HEK293T (cell line): ENCODE measurements at regions not wholly inside any gene's neighbourhood (a gene's known extent, or its start where the extent isn't known, plus 50 kb on each side); places are given as distances from the start of the nearest gene placed in this dataset.

Source experiments
- ARNT ChIP-seq: fragments of 450-650 bp; IDR thresholded peaks from 2 replicates; pipeline ENCODE4 v1.6.1; 2017; ENCODE audit warnings: mild to moderate bottlenecking
- BHLHE40 ChIP-seq: fragments of 450-650 bp; IDR thresholded peaks from 2 replicates; pipeline ENCODE4 v1.6.1; 2016; ENCODE audit warnings: mild to moderate bottlenecking, moderate library complexity, borderline replicate concordance
- NFRKB ChIP-seq: fragments of 450-650 bp; IDR thresholded peaks from 2 replicates; pipeline ENCODE4 v1.6.1; 2016; ENCODE audit warnings: mild to moderate bottlenecking, moderate library complexity
- TARDBP ChIP-seq: fragments of 450-650 bp; IDR thresholded peaks from 2 replicates; pipeline ENCODE4 v1.6.1; 2016
- ZNF384 ChIP-seq: fragments of 450-650 bp; IDR thresholded peaks from 2 replicates; pipeline ENCODE4 v1.6.1; 2016

DNA sequence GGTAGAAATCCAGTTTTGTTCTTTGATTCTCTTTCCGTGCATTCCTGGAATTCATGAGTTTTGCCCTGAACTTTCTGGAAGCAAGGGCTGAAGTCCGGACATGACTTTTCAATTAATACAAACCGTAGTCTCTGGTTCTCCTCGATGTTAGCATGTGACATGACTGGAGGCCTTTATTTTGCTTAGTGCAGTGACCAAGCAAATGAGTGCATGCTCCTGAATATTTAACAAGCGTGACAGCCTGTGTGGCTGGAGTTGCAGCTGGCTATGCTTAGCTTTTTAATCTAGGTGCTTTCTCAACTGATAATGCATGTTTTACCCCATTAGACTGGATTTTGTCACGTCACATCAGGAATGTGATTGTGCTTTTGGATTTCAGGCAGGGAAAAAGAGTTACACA lies 302.1 kb downstream of the MAP2K6 start:
- no peak for TF ChIP-seq ARNT
- TF ChIP-seq BHLHE40, result no peak
- no peak for TF ChIP-seq TARDBP
- no peak for TF ChIP-seq NFRKB
- no peak for TF ChIP-seq ZNF384
